ENCODE measurements at regions not wholly inside any gene's neighbourhood (a gene's known extent, or its start where the extent isn't known, plus 50 kb on each side); places are given as distances from the start of the nearest gene placed in this dataset.

DNA sequence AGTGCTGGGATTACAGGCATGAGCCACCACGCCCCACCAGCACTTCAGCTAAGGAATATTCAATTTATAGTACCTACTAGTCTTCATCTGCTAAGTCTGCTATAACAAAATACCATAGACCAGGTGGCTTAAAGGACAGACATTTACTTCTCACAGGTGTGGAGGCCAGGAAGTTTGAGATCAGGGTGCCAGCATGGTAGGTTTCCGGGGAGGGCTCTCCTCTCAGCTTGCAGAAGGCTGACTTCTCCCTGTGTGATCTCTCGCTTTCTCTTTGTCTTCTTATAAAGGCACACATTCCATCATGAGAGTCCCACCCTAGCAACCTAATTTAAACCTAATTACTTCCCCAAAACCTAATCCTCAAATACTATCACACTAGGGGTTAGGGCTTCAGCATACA is 433.0 kb downstream of the INSC start:
- in situ Hi-C loops (cut with MboI; ENCODE audit: low pct_unique_long_range_greater_than_20kb, low sequenced_read_pairs, unreplicated experiment): no loop called here
- no peak for DNase-seq (ENCODE audit: low spot score)

DNA sequence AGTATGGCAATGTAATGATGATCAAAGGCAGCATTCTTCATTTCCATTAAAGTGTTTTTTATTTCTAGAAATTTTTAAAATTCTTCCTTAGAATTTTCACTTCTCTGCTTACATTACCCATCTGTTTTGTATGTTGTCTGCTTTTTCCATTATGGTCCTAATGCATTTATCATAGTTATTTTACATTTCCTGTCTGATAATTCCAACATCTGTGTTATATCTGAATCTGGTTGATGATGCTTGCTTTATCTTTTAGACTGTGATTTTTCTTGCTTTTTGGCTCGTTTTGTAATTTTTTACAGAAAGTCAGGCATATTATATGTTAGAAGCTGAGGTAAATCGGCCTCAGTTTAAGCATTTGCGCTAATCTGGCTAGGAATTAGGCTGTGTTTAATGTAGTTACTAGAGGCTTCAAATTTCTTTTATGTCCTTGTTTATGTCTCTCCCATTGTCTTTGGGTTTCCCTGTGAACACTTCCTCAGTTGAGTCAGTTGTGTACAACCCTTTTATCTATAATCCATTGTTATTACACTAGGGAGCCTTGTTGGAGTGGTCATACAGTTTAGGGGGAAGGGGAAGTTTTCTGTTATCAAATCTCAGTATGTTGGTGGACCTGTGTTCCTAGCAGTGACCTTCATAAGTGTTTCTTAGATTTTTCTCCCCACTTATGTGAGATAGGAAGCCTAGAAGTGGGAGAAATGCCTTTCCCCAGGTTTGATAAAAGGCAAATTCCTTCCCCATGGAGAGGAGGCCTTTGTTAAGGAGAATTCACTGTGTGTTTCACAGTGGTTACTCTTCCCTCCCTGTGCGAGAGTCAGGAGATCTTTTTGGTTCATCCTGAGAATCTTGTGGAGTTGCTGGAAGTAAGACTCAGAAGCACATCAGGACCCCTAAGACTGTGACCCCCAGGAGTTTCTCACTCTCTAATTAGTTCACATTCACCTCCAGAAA is 437.5 kb downstream of the INSC start:
- in situ Hi-C loops (cut with MboI; ENCODE audit: low pct_unique_long_range_greater_than_20kb, low sequenced_read_pairs, unreplicated experiment): no loop called here
- DNase-seq (ENCODE audit: low spot score): no peak
- TF ChIP-seq, protein P1, sequence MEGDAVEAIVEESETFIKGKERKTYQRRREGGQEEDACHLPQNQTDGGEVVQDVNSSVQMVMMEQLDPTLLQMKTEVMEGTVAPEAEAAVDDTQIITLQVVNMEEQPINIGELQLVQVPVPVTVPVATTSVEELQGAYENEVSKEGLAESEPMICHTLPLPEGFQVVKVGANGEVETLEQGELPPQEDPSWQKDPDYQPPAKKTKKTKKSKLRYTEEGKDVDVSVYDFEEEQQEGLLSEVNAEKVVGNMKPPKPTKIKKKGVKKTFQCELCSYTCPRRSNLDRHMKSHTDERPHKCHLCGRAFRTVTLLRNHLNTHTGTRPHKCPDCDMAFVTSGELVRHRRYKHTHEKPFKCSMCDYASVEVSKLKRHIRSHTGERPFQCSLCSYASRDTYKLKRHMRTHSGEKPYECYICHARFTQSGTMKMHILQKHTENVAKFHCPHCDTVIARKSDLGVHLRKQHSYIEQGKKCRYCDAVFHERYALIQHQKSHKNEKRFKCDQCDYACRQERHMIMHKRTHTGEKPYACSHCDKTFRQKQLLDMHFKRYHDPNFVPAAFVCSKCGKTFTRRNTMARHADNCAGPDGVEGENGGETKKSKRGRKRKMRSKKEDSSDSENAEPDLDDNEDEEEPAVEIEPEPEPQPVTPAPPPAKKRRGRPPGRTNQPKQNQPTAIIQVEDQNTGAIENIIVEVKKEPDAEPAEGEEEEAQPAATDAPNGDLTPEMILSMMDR (IDR thresholded peaks at IDR 0.05; ENCODE audit: extremely low read depth, insufficient read depth, missing control alignments): no peak

More for the DNA sequence above, 433.0 kb downstream of the INSC start:
- TF ChIP-seq, protein P1 (IDR thresholded peaks at IDR 0.05; ENCODE audit: extremely low read depth, insufficient read depth, missing control alignments): no peak

DNA sequence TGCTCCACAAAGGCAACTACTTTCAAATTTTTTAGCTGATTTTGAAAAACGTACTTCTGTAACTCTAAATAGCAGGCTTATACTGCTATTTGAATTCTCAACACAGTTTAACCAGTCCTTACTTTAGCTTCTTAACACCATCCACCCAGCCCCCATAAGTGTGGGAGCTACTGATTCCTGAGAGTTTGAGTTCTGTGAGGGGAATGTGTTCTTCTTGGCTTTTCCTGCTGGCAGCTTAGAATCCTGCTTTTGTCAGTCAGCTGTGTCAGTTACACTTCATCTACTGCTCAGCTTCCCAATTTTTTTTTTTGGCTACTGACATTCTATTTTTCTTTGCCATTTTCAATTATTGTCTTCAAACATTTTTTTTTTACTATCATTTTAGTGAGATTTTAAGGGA is 440.4 kb downstream of the INSC start:
- DNase-seq (ENCODE audit: low spot score): no peak
- TF ChIP-seq, protein P1 (IDR thresholded peaks at IDR 0.05; ENCODE audit: extremely low read depth, insufficient read depth, missing control alignments): no peak
- in situ Hi-C loops (cut with MboI; ENCODE audit: low pct_unique_long_range_greater_than_20kb, low sequenced_read_pairs, unreplicated experiment): no loop called here

DNA sequence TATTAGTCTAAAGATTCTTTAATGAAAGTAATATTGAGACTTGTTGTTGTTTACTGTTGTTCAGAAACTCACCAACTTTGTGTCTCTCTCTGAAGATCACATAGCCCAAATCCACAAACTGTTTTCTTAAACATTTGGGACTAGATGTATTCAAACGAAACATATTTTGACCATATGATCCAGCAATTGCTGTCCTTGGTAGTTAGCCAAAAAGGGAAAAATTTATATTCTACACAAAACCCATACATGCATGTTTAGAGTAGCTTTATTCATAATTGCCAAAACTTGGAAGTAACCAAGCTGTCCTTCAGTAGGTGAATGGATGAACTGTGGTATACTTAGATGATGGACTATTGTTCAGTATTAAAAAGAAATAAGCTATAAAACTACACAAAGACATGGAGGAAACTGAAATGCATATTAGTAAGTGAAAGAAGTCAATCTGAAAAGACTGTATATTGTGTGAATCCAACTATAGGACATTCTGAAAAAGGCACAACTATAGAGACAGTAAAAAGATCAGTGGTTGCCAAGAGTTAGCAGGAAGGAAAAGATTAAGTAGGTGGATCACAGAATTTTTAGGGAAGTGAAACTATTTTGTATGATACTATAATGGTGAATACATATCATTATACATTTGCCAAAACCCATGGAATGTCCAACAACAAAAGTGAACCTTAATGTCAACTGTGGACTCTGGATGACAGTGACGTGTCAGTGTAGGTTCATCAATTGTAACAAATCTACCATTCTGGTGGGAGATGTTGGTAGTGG is 442.9 kb downstream of the INSC start:
- DNase-seq (ENCODE audit: low spot score): no peak
- TF ChIP-seq, protein P1 (IDR thresholded peaks at IDR 0.05; ENCODE audit: extremely low read depth, insufficient read depth, missing control alignments): no peak
- in situ Hi-C loops (cut with MboI; ENCODE audit: low pct_unique_long_range_greater_than_20kb, low sequenced_read_pairs, unreplicated experiment): no loop called here

DNA sequence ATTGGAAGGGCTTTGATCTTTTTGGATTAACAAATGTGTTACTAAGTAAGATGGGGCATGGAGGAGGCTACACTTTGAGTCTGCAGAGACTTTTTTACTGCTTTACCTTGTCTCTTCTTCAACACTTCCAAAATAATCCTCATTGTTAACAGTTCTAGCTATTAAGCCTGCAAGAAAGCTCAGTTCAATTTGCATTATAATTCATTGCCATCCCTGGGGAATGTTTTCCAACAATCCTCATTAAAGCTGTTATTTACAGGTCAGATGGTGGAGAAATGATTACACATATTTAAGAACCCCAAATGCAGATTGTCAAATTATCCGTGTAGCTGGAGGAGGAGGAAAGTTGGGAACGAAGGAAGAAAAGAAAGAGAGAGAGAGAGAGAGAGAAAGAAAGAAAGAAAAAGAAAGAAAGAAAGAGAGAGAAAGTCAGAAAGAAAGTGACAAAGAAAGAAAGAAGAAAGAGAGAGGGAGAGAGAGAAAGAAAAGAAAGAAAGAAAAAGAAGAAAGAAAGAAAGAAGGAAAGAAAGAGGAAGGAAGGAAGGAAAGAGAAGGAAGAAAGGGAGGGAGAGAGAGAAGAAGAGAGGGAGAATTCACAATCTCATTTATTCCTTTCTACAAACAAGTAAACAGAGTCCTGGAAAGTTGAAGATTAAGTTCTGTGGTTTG is 443.9 kb downstream of the INSC start:
- DNase-seq (ENCODE audit: low spot score): no peak
- TF ChIP-seq, protein P1 (IDR thresholded peaks at IDR 0.05; ENCODE audit: extremely low read depth, insufficient read depth, missing control alignments): no peak
- in situ Hi-C loops (cut with MboI; ENCODE audit: low pct_unique_long_range_greater_than_20kb, low sequenced_read_pairs, unreplicated experiment): no loop called here
